Glutamatergic neuron (in vitro differentiated cells): ENCODE measurements at regions not wholly inside any gene's neighbourhood (a gene's known extent, or its start where the extent isn't known, plus 50 kb on each side); places are given as distances from the start of the nearest gene placed in this dataset.

Source experiments
- DNase-seq: peaks from one replicate; pipeline ENCODE4 v3.0.0; 2022
- H3K27ac Mint-ChIP-seq: one replicate; pipeline ENCODE4 v1.8.0; 2020; ENCODE audit warnings: mild to moderate bottlenecking, mixed read lengths, inconsistent platforms; ENCODE audit not compliant: unreplicated experiment
- H3K27me3 Mint-ChIP-seq: one replicate; pipeline ENCODE4 v1.8.0; 2020; ENCODE audit warnings: mild to moderate bottlenecking, moderate library complexity, mixed read lengths, inconsistent platforms; ENCODE audit not compliant: unreplicated experiment
- H3K36me3 Mint-ChIP-seq: one replicate; pipeline ENCODE4 v1.8.0; 2020; ENCODE audit warnings: mild to moderate bottlenecking, mixed read lengths, inconsistent platforms; ENCODE audit not compliant: unreplicated experiment
- H3K4me1 Mint-ChIP-seq: one replicate; pipeline ENCODE4 v1.8.0; 2020; ENCODE audit warnings: mild to moderate bottlenecking, low read depth, mixed read lengths, inconsistent platforms; ENCODE audit not compliant: unreplicated experiment
- H3K4me3 Mint-ChIP-seq: one replicate; pipeline ENCODE4 v1.8.0; 2020; ENCODE audit warnings: mild to moderate bottlenecking, mixed read lengths, inconsistent platforms; ENCODE audit not compliant: unreplicated experiment
- H3K9me3 Mint-ChIP-seq: one replicate; pipeline ENCODE4 v1.8.0; 2020; ENCODE audit warnings: mild to moderate bottlenecking, moderate library complexity, mixed read lengths, inconsistent platforms; ENCODE audit not compliant: unreplicated experiment
- CTCF ChIP-seq: fragments of 200-600 bp; sonication (generic); IDR thresholded peaks from one replicate; pipeline ENCODE4 v1.5.0; 2021; ENCODE audit not compliant: partially characterized antibody, unreplicated experiment

- no peak for DNase-seq
- no peak for TF ChIP-seq CTCF
- Mint-ChIP-seq H3K36me3 (no peaks in the 10 kb centered on the region), H3K9me3 (no peaks in the 10 kb centered on the region), H3K27me3 (no peaks in the 10 kb centered on the region), H3K27ac (no peak overlapping the region), H3K4me3 (no peak overlapping the region), H3K4me1 (peaks cover 10% of the 10 kb centered on the region)
These were observed 249.5 kb upstream of the EOMES start for GRCh38 chr3:27971600-27971999.

GRCh38 chr3:27976933-27977332 is 254.8 kb upstream of the EOMES start:
- no peak for TF ChIP-seq CTCF
- Mint-ChIP-seq H3K4me1 (peaks cover 10% of the 10 kb centered on the region), H3K27me3 (no peaks in the 10 kb centered on the region), H3K4me3 (no peak overlapping the region), H3K9me3 (peaks cover 1% of the 10 kb centered on the region), H3K36me3 (no peaks in the 10 kb centered on the region), H3K27ac (no peak overlapping the region)
- no peak for DNase-seq

GRCh38 chr3:27978440-27978839 is 256.3 kb upstream of the EOMES start:
- peaks cover 10% of the 10 kb centered on the region for H3K4me1 Mint-ChIP-seq
- no peaks in the 10 kb centered on the region for H3K36me3 Mint-ChIP-seq
- H3K4me3 Mint-ChIP-seq: no peak overlapping the region
- DNase-seq: no peak
- peaks cover 1% of the 10 kb centered on the region for H3K9me3 Mint-ChIP-seq
- H3K27me3 Mint-ChIP-seq: no peaks in the 10 kb centered on the region
- TF ChIP-seq CTCF: no peak
- no peak overlapping the region for H3K27ac Mint-ChIP-seq

GRCh38 chr3:27985369-27986035 is 255.9 kb upstream of the CMC1 start:
- Mint-ChIP-seq H3K27me3 (no peaks in the 10 kb centered on the region), H3K9me3 (peaks cover 1% of the 10 kb centered on the region), H3K4me3 (peak overlapping the region; percentile 39), H3K4me1 (peaks cover 12% of the 10 kb centered on the region), H3K27ac (peak overlapping the region; percentile 39), H3K36me3 (no peaks in the 10 kb centered on the region)
- DNase-seq: no peak
- TF ChIP-seq CTCF: no peak

- peak; percentile 29 for DNase-seq
- Mint-ChIP-seq H3K4me3 (peak overlapping the region; percentile 30), H3K27ac (peak overlapping the region; percentile 39), H3K36me3 (no peaks in the 10 kb centered on the region), H3K4me1 (peaks cover 12% of the 10 kb centered on the region), H3K9me3 (peaks cover 1% of the 10 kb centered on the region), H3K27me3 (no peaks in the 10 kb centered on the region)
- TF ChIP-seq CTCF: no peak
These were observed 255.1 kb upstream of the CMC1 start for GRCh38 chr3:27986234-27986879.
